GM12891 (cell line): ENCODE measurements at regions not wholly inside any gene's neighbourhood (a gene's known extent, or its start where the extent isn't known, plus 50 kb on each side); places are given as distances from the start of the nearest gene placed in this dataset.

Source experiments
- POLR2AphosphoS5 ChIP-seq: IDR thresholded peaks from 2 replicates; pipeline ENCODE4 v1.6.1; 2011; ENCODE audit warnings: low read depth, low read length, control low read depth
- TAF1 ChIP-seq: IDR thresholded peaks from 2 replicates; pipeline ENCODE4 v1.6.1; 2011; ENCODE audit warnings: low read depth, low read length, control low read depth

DNA sequence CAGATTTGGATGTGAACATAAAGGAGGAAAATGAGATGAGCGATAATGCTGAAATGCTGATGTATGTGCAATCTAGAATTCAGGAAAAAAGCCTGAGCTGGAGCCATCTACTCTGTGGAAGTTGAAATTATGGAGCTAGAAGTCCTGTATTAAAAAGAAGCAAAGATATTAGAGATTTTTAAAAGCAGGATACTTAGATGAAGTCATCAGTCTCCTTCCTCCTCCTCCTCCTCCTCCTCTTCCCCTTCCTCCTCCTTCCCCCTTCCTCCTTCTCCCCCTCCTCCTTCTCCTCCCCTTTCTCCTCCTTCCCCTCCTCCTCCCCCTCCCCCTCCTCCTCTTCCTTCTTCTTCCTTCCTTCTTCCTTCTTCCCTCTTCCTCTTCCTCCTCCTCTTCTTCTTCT, 823.8 kb upstream of the CA10 start:
- TF ChIP-seq TAF1 (no peak), POLR2AphosphoS5 (no peak)
